Gastrocnemius medialis (tissue), 4 donors: ENCODE measurements at regions not wholly inside any gene's neighbourhood (a gene's known extent, or its start where the extent isn't known, plus 50 kb on each side); places are given as distances from the start of the nearest gene placed in this dataset.

Source experiments
- ATAC-seq, 2 donors: fragments of 150-250 bp; one replicate each; pipeline ENCODE4 v1.9.1; 2016
- DNase-seq, 2 donors: peaks; one replicate each; pipeline ENCODE4 v3.0.0-alpha.2; 2019
- H3K27ac ChIP-seq, 4 donors: fragments of 200-600 bp; sonication (generic); 1 replicate in 1 of 4; 2 replicates in 3 of 4; pipeline ENCODE4 v1.5.1; 2016 to 2018; ENCODE audit warnings: mild to moderate bottlenecking in 2 of 4, moderate library complexity in 1 of 4
- H3K27me3 ChIP-seq, 3 donors: fragments of 200-600 bp; sonication (generic) in 2 of 3; 1 replicate in 1 of 3; 2 replicates in 2 of 3; pipeline versions ENCODE4 v1.5.1 to v1.6.0; 2016 to 2019; ENCODE audit warnings: mild to moderate bottlenecking in 1 of 3, moderate library complexity in 1 of 3
- H3K36me3 ChIP-seq, 2 donors: fragments of 200-600 bp; sonication (generic) in 1 of 2; one replicate each; pipeline ENCODE4 v1.5.1; 2017 to 2018
- H3K4me1 ChIP-seq, 2 donors: fragments of 200-600 bp; sonication (generic) in 1 of 2; one replicate each; pipeline ENCODE4 v1.5.1; 2016 to 2017; ENCODE audit warnings: mild to moderate bottlenecking in 2 of 2
- H3K4me3 ChIP-seq, 4 donors: fragments of 200-600 bp; sonication (generic) in 3 of 4; 1 replicate in 1 of 4; 2 replicates in 3 of 4; pipeline ENCODE4 v1.5.1; 2016 to 2019; ENCODE audit warnings: mild to moderate bottlenecking in 2 of 4
- H3K9me3 ChIP-seq, 3 donors: fragments of 200-600 bp; sonication (generic) in 2 of 3; 1 replicate in 1 of 3; 2 replicates in 2 of 3; pipeline ENCODE4 v1.5.1; 2016 to 2019
- POLR2A ChIP-seq, 2 donors: fragments of 450-650 bp; IDR thresholded peaks; one replicate each; pipeline ENCODE4 v1.6.1; 2017; ENCODE audit warnings: antibody characterized with exemption in 2 of 2, mild to moderate bottlenecking in 2 of 2, moderate library complexity in 2 of 2
- in situ Hi-C, 4 donors: fragments of 200-750 bp; cut with MboI; loops; one replicate each; pipeline versions ENCODE4 v1.15.0 to v1.8.0; 2017; ENCODE audit warnings: low sequenced_read_pairs in 4 of 4
- intact Hi-C: fragments of 100-400 bp; cut with DNase I; formaldehyde crosslinking; loops from one replicate; pipeline ENCODE4 v1.15.1; 2023; ENCODE audit warnings: low total_unique reads
- TF ChIP-seq, protein P1 (sequence below), 5 experiments: fragments of 450-650 bp in 3 of 5; fragments of 200-600 bp in 2 of 5; sonication (generic) in 2 of 5; IDR thresholded peaks in 4 of 5; conservative IDR thresholded peaks in 1 of 5; 1 replicate in 4 of 5; 2 replicates in 1 of 5; pipeline ENCODE4 v1.5.1; 2016 to 2019; ENCODE audit warnings: antibody characterized with exemption in 5 of 5, mild to moderate bottlenecking in 3 of 5, moderate library complexity in 3 of 5

DNA sequence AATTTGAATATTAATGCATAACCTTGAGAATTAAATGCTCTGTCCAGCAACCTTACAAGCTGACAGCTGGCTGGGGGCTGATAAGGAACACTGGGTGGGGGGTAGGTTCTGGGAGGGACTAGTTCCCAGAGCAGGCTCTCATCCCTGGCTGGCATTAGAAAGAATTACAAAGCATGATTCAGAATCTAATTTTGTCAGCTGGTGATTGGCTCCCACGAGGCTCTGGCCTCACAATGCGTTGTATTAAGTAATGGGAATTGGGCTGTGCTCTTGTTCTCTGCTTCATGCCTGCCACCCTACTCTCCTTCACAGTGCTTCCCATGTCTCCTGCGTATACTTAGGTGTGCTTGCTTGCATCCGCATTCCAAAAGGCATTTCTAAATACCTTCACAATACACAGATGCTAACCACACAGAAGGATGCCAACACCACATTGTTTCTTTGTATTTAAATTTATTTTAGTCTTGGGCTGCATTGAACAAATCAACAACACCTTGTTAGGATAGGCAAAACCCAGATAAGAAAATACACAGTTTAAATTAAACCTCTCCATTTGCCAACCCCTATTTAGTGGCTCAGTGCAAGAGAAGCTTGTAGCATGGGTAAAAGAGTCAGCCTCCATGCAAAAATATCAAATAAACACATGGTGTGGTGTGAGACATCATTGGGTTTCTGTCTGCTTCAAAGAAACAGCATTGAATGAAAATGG lies 434.5 kb upstream of the JAG1 start:
- Histone ChIP-seq H3K27me3 (no peaks in the 10 kb centered on the region), H3K4me3 (no peak overlapping the region), H3K36me3 (no peaks in the 10 kb centered on the region), H3K9me3 (no peaks in the 10 kb centered on the region), H3K4me1 (peaks cover 6 to 11% of the 10 kb centered on the region in 2 donors), H3K27ac (peak overlapping the region in 2 of 4 donors; percentile 2 to 45)
- peak; percentile 8 to 25 for DNase-seq
- intact Hi-C loops (loop anchor here (5.0 kb wide), 1 partner anchor 131 kb away; no protein-coding TSS in a partner anchor), in situ Hi-C loops (no loop called here)
- TF ChIP-seq, protein P1, sequence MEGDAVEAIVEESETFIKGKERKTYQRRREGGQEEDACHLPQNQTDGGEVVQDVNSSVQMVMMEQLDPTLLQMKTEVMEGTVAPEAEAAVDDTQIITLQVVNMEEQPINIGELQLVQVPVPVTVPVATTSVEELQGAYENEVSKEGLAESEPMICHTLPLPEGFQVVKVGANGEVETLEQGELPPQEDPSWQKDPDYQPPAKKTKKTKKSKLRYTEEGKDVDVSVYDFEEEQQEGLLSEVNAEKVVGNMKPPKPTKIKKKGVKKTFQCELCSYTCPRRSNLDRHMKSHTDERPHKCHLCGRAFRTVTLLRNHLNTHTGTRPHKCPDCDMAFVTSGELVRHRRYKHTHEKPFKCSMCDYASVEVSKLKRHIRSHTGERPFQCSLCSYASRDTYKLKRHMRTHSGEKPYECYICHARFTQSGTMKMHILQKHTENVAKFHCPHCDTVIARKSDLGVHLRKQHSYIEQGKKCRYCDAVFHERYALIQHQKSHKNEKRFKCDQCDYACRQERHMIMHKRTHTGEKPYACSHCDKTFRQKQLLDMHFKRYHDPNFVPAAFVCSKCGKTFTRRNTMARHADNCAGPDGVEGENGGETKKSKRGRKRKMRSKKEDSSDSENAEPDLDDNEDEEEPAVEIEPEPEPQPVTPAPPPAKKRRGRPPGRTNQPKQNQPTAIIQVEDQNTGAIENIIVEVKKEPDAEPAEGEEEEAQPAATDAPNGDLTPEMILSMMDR (IDR thresholded peaks at IDR 0.05 in 4 of 5, conservative IDR thresholded peaks at IDR 0.05 in 1 of 5) = no peak
- no peak for TF ChIP-seq POLR2A (IDR thresholded peaks at IDR 0.05)
- ATAC-seq = peak; percentile 97 to 98

DNA sequence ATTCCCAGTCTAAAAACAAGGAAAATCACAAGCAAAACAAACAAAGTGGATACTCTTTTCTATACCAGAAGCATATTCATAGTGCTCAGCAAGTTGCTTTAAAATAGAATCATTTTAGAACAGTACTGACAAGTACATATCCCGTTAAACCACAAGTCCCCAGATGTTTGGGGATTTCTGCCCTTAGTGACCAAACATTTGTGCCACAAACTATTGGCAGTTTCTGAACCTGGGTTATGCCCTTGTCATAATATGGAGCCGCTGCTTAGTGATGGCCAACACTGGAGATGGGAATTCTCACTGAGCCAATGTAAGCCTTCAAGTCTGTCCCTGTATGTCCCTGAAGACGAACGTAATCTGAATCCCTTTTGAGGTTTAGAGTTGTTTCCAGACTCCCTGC lies 436.7 kb upstream of the JAG1 start:
- in situ Hi-C loops (no loop called here), intact Hi-C loops (loop anchor here (2.0 kb wide), 1 partner anchor 26 kb away; no protein-coding TSS in a partner anchor)
- Histone ChIP-seq H3K36me3 (no peaks in the 10 kb centered on the region), H3K4me3 (no peak overlapping the region), H3K27me3 (no peaks in the 10 kb centered on the region), H3K4me1 (peaks cover 6 to 11% of the 10 kb centered on the region in 2 donors), H3K27ac (no peak overlapping the region), H3K9me3 (no peaks in the 10 kb centered on the region)
- ATAC-seq = no peak
- DNase-seq = no peak
- TF ChIP-seq, protein P1 (IDR thresholded peaks at IDR 0.05 in 4 of 5, conservative IDR thresholded peaks at IDR 0.05 in 1 of 5) = no peak
- no peak for TF ChIP-seq POLR2A (IDR thresholded peaks at IDR 0.05)

DNA sequence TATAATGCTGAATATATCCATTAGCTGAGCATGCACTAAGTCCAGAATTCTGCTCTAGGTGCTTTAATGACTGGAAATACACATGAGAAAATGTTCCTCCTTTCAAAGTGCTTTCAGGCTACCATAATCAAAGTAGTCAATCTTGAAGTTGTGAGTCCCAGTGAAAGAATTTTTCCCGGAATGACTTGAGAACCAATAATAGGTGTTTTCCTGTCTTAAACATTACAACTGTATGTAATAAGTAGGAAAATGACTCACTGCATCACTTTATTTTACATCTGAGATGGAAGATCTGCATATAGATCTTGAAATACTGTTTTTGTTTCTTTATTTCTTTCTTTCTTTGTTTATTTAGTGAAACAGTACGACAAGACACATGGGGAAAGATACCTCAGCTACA lies 437.4 kb upstream of the JAG1 start:
- TF ChIP-seq, protein P1 (IDR thresholded peaks at IDR 0.05 in 4 of 5, conservative IDR thresholded peaks at IDR 0.05 in 1 of 5) = no peak
- no peak for TF ChIP-seq POLR2A (IDR thresholded peaks at IDR 0.05)
- Histone ChIP-seq H3K27me3 (no peaks in the 10 kb centered on the region), H3K9me3 (no peaks in the 10 kb centered on the region), H3K4me3 (no peak overlapping the region), H3K36me3 (no peaks in the 10 kb centered on the region), H3K4me1 (peaks cover 6 to 11% of the 10 kb centered on the region in 2 donors), H3K27ac (no peak overlapping the region)
- intact Hi-C loops (loop anchor here (2.0 kb wide), 1 partner anchor 26 kb away; no protein-coding TSS in a partner anchor), in situ Hi-C loops (no loop called here)
- no peak for DNase-seq
- ATAC-seq = no peak

DNA sequence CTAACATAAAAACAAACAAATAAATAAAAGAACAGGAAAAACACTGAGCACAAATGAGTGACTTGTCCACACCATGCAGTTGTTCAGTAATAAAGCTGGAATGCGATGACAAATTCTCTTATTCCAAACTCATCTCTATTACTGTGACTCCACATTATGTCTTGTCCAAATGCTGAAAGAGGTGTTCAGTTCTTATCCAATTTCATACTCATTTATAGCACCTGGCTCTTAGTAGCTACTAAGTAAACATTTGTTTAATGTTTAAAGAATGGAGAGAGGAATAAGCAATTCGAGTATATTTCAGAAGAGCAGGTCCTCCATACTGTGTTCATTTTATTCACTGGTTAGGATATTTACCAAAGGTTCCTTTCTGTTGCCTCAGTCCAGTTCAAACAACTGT lies 439.0 kb upstream of the JAG1 start:
- ATAC-seq = no peak
- intact Hi-C loops (no loop called here), in situ Hi-C loops (no loop called here)
- DNase-seq = no peak
- H3K27ac ChIP-seq = no peak overlapping the region
- TF ChIP-seq POLR2A (IDR thresholded peaks at IDR 0.05) = no peak
- TF ChIP-seq, protein P1 (IDR thresholded peaks at IDR 0.05 in 4 of 5, conservative IDR thresholded peaks at IDR 0.05 in 1 of 5) = no peak
- no peak overlapping the region for H3K4me3 ChIP-seq
- H3K36me3 ChIP-seq = no peaks in the 10 kb centered on the region
- peaks cover 6 to 11% of the 10 kb centered on the region in 2 donors for H3K4me1 ChIP-seq
- H3K9me3 ChIP-seq = no peaks in the 10 kb centered on the region
- no peaks in the 10 kb centered on the region for H3K27me3 ChIP-seq
